Liver (tissue), 3 donors: ENCODE measurements at regions not wholly inside any gene's neighbourhood (a gene's known extent, or its start where the extent isn't known, plus 50 kb on each side); places are given as distances from the start of the nearest gene placed in this dataset.

Experiments
- ATF3 ChIP-seq: IDR thresholded peaks from 2 replicates; pipeline ENCODE4 v1.6.1; 2016; ENCODE audit warnings: antibody characterized with exemption
- CTCF ChIP-seq: fragments of 150-350 bp; IDR thresholded peaks from 2 replicates; pipeline ENCODE4 v1.5.1; 2017; ENCODE audit warnings: improper control_type of control experiment, low read depth, low read length; ENCODE audit not compliant: missing input control
- EGR1 ChIP-seq, 2 donors: IDR thresholded peaks; 2 replicates each; pipeline ENCODE4 v1.6.1; 2016 to 2018; ENCODE audit warnings: antibody characterized with exemption in 2 of 2, low read depth in 2 of 2
- FOXA1 ChIP-seq: IDR thresholded peaks from 2 replicates; pipeline ENCODE4 v1.6.1; 2016; ENCODE audit warnings: antibody characterized with exemption
- RAD21 ChIP-seq, 2 donors: IDR thresholded peaks; 2 replicates each; pipeline ENCODE4 v1.6.1; 2016; ENCODE audit warnings: antibody characterized with exemption in 2 of 2, mild to moderate bottlenecking in 2 of 2
- REST ChIP-seq: IDR thresholded peaks from 2 replicates; pipeline ENCODE4 v1.6.1; 2016; ENCODE audit warnings: antibody characterized with exemption, mild to moderate bottlenecking
- TAF1 ChIP-seq: conservative IDR thresholded peaks from 2 replicates; pipeline ENCODE4 v1.6.1; 2016; ENCODE audit warnings: antibody characterized with exemption, mild to moderate bottlenecking
- YY1 ChIP-seq: IDR thresholded peaks from 2 replicates; pipeline ENCODE4 v1.6.1; 2016; ENCODE audit warnings: antibody characterized with exemption, mild to moderate bottlenecking
- TF ChIP-seq, protein P1 (sequence below): IDR thresholded peaks from 2 replicates; pipeline ENCODE4 v1.6.1; 2016; ENCODE audit warnings: antibody characterized with exemption
- TF ChIP-seq, protein P2 (sequence below): IDR thresholded peaks from 2 replicates; pipeline ENCODE4 v1.6.1; 2016; ENCODE audit warnings: antibody characterized with exemption
- donor health status: healthy.
- donor health status: healthy.

DNA sequence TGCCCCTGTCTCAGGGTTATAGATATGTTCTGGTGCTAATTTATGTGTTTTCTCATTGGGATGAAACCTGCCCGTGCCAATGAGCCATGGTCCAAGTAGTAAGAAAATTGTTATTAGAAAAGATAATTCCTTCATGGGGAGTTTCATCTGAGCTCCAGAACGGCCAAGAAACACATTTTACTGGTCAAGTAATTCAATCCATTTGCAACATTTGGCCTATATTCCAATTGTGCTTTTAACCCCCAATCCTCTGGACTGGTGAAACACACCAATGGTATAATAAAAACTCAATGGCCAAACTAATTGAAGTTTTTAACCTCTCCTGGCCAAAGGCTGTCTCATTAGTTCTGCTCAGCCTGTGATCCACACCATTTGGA is 53.7 kb upstream of the XCR1 start:
- no peak for TF ChIP-seq CTCF
- no peak for TF ChIP-seq ATF3
- no peak for TF ChIP-seq REST
- TF ChIP-seq TAF1, result no peak
- TF ChIP-seq EGR1 (IDR thresholded peaks at IDR 0.05; ENCODE audit: low read depth in 2 of 2), result no peak
- TF ChIP-seq YY1, result no peak
- TF ChIP-seq, protein P1, sequence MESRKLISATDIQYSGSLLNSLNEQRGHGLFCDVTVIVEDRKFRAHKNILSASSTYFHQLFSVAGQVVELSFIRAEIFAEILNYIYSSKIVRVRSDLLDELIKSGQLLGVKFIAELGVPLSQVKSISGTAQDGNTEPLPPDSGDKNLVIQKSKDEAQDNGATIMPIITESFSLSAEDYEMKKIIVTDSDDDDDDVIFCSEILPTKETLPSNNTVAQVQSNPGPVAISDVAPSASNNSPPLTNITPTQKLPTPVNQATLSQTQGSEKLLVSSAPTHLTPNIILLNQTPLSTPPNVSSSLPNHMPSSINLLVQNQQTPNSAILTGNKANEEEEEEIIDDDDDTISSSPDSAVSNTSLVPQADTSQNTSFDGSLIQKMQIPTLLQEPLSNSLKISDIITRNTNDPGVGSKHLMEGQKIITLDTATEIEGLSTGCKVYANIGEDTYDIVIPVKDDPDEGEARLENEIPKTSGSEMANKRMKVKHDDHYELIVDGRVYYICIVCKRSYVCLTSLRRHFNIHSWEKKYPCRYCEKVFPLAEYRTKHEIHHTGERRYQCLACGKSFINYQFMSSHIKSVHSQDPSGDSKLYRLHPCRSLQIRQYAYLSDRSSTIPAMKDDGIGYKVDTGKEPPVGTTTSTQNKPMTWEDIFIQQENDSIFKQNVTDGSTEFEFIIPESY, result no peak
- TF ChIP-seq, protein P2, sequence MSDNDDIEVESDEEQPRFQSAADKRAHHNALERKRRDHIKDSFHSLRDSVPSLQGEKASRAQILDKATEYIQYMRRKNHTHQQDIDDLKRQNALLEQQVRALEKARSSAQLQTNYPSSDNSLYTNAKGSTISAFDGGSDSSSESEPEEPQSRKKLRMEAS, result no peak
- no peak for TF ChIP-seq RAD21 (IDR thresholded peaks at IDR 0.05)
- TF ChIP-seq FOXA1, result no peak
